NCI-H1930 (cell line): ENCODE measurements at regions not wholly inside any gene's neighbourhood (a gene's known extent, or its start where the extent isn't known, plus 50 kb on each side); places are given as distances from the start of the nearest gene placed in this dataset.

Source experiments
- DNase-seq, 2 experiments: peaks; one replicate each; lab custom pipeline; 2025; lab: John Stamatoyannopoulos, UW

GRCh38 chr6:93550551-93551276, 131.4 kb upstream of the EPHA7 start:
- no peak for DNase-seq

DNA sequence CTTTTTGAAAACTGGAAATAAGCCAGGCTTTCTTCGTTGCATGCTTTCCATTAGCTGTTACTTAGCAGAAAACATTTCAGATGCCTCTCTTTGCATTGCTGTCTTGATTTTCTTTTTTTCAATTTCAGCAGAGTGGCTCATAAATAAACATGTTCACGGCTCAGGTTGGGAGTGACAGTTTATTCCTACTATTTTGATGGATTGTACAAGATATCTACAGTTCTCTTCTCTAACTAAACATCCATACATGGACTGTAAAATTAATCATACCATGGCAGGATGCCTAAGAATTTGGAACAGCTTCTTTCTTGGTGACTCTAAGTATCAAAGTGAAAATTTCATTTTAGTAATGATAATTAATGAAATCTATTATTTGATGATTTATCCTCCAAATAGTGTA, 130.5 kb upstream of the EPHA7 start:
- no peak for DNase-seq

DNA sequence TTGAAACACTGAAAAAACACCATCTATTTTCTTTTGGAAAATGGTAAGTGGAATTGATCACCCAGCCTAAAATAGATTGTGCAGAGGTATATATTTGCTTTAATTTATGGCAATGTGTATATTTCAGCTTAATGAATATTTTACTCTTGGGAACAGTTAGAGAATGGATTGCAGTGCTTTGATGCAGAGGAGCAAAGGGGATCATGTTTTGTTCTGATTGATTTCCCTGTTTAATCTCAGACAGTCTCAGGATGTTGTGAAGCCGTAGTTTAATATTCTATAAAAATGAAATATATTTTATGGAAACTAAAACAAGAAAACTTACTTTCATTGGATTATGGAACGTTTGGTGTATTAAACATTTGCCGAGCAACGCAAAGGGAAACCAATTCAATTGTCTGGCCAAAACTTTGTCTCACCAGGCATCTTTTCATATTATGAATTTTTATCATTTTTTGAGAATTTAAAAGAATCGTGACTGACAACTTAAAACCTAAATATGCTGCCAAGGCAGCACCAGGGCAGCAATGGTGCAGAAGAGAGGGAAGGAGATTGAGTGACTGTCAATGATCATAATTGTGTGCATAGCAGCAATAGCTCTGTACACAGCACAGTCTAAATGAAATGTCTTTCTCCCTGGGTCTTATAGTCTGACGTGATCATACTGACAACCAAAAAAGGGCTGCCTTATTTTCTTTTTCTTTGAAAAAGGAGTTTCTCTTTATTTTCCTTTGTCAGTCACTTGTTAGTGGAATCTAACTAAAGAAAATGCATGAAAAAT, 105.5 kb upstream of the EPHA7 start:
- no peak for DNase-seq

DNA sequence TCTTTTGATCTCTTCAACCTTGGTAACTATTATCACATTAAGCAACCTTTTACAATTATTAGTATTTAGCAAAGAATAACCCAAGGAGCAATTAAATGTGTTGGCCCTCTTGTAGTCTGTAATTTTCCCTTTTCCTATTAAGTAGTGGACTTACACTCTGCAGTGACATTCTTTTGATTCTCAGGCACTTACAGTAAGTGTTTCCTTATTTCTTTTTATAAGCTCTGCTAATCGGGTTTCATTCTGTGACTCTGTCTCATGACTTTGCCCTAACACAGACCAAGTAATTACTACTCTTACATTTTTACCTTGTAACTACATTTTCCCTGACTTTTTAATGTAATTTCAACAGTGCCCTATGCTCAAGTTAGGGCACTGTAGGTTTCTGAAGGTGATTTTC, 104.0 kb upstream of the EPHA7 start:
- no peak for DNase-seq

GRCh38 chr6:93516441-93516840, 97.1 kb upstream of the EPHA7 start:
- no peak for DNase-seq

- DNase-seq = no peak
Observed at GRCh38 chr6:93515736-93516135, 96.4 kb upstream of the EPHA7 start.

GRCh38 chr6:93498713-93499112, 79.4 kb upstream of the EPHA7 start:
- DNase-seq = no peak

- no peak for DNase-seq
Observed at GRCh38 chr6:93496548-93496947, 77.2 kb upstream of the EPHA7 start.

DNA sequence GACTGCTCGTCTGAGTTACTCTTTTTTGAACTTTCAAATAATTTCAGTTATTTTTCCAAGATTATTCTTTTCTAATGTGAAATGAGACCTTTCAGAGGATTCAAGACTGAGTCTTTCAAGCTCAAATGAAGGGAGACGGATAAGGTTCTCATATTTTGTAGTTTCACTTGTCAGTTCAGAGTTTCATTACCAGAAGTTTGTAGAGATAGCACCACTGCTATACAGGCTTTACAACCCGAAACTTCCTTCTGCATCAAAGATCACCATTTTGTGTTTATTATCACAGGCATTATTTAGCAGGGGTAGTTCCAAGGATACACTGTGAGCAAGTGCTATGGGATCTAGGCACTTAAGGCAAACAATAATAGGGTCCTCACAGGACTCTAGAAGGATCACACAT, 74.7 kb upstream of the EPHA7 start:
- DNase-seq = no peak

DNA sequence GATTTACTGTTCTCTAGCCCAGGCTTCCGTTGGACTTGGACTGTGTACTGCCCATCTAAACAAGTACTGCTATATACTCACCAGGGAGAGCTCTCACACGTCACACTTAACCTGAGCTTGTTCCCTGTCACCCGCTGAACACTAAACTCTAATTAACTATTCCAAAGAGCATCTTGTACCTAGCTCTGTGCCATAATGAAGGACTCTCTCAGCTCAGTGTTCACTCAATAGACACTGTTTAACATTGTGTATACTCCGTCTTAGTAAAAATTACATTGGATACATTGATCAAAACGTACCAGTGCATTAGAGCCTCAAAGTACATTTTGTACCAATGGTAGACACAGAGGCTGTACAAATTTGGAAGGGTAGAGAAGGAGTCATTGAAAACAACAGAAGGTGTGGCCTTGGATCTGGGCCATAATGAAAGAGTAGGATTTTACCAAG, 55.4 kb upstream of the EPHA7 start:
- DNase-seq = no peak

DNA sequence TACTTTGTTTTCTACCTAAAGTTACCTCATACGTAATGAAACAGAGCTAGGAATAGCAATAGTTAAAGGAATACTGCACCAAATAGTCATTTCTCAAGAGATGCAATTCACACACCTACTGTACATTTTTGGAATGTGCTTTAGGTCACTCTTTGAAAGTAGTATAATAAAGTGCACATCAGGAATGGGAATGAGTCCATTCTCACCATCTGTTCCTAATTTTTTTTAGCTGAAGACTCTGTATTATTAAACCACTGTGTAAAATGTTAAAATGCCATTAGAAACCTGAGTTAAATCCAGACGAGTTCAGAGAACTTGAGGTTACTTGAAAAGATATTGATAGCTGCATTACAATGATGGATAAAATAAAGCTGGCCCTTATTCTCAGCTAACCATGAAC, 51.9 kb upstream of the EPHA7 start:
- DNase-seq = no peak
